ENCODE measurements at regions not wholly inside any gene's neighbourhood (a gene's known extent, or its start where the extent isn't known, plus 50 kb on each side); places are given as distances from the start of the nearest gene placed in this dataset.
"Not testable (repeated sequence)": the region's sequence is repeated elsewhere in the genome, so short reads cannot be mapped to it uniquely, and the experiment has no call there.

- no peak for DNase-seq (ENCODE audit: extremely low spot score)
- TF ChIP-seq ARNT (IDR thresholded peaks at IDR 0.05) (no peak), FOXA1 (IDR thresholded peaks at IDR 0.05) (no peak), ELF4 (IDR thresholded peaks at IDR 0.05) (no peak), LEF1 (IDR thresholded peaks at IDR 0.05; ENCODE audit: borderline replicate concordance) (no peak), SP1 (IDR thresholded peaks at IDR 0.05) (no peak), TARDBP (IDR thresholded peaks at IDR 0.05) (no peak)
- POLR2A ChIA-PET = no interaction called here
- CTCF ChIA-PET = no interaction called here
These were observed 55.7 kb upstream of the FRMD6 start for GRCh38 chr14:51595881-51596455.

DNA sequence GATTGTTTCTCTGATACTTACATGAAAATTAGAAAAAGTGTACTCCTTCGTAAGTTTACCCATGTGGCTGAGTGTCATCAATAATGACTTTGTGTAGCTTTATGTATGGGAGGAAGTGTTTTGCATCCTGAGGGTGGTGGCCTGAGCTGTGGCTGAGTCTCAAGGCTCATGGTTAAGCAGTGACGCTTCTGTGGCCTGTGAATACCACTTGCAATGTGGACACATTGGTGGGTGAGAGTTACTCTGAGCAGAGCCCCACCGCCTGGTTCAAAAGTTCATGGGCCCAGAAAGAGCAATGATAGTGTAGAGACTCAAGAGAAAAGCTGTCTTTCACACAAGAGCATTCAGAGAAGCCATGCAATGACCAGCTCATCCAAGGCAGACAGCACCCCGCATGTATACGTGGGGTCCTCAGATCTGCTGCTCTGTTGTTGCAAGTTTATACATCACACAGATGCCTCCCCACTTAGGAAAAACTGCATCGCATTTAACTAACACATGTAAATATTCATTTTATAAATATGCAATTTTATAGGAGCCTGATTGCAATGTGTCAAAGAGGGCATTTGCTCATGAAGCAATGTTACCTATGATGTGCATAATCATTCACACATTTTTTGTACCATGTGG, 55.1 kb upstream of the FRMD6 start:
- ChIA-PET CTCF (no interaction called here), POLR2A (no interaction called here)
- TF ChIP-seq CTBP1 (IDR thresholded peaks at IDR 0.05; ENCODE audit: borderline replicate concordance) (no peak), L3MBTL2 (conservative IDR thresholded peaks at IDR 0.05) (no peak), FOXK2 (IDR thresholded peaks at IDR 0.05) (no peak), NFRKB (IDR thresholded peaks at IDR 0.05) (no peak), LEF1 (IDR thresholded peaks at IDR 0.05; ENCODE audit: borderline replicate concordance) (no peak), ARNT (IDR thresholded peaks at IDR 0.05) (no peak), HDGF (IDR thresholded peaks at IDR 0.05; ENCODE audit: borderline replicate concordance) (no peak), ZNF384 (IDR thresholded peaks at IDR 0.05) (no peak), FOXM1 (IDR thresholded peaks at IDR 0.05; ENCODE audit: borderline replicate concordance) (no peak), ELF4 (IDR thresholded peaks at IDR 0.05) (no peak), SP1 (IDR thresholded peaks at IDR 0.05) (no peak), SUZ12 (IDR thresholded peaks at IDR 0.05) (no peak), TARDBP (IDR thresholded peaks at IDR 0.05) (no peak), FOXA1 (IDR thresholded peaks at IDR 0.05) (no peak), BHLHE40 (IDR thresholded peaks at IDR 0.05; ENCODE audit: borderline replicate concordance) (no peak)
- TF ChIP-seq, protein P1, sequence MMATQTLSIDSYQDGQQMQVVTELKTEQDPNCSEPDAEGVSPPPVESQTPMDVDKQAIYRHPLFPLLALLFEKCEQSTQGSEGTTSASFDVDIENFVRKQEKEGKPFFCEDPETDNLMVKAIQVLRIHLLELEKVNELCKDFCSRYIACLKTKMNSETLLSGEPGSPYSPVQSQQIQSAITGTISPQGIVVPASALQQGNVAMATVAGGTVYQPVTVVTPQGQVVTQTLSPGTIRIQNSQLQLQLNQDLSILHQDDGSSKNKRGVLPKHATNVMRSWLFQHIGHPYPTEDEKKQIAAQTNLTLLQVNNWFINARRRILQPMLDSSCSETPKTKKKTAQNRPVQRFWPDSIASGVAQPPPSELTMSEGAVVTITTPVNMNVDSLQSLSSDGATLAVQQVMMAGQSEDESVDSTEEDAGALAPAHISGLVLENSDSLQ (IDR thresholded peaks at IDR 0.05) = no peak
- no peak for DNase-seq (ENCODE audit: extremely low spot score)

- CTCF ChIA-PET = no interaction called here
- no peak for DNase-seq (ENCODE audit: extremely low spot score)
- POLR2A ChIA-PET = no interaction called here
- TF ChIP-seq FOXK2 (IDR thresholded peaks at IDR 0.05) (no peak), FOXM1 (IDR thresholded peaks at IDR 0.05; ENCODE audit: borderline replicate concordance) (no peak), ELF4 (IDR thresholded peaks at IDR 0.05) (no peak), SP1 (IDR thresholded peaks at IDR 0.05) (no peak), CTBP1 (IDR thresholded peaks at IDR 0.05; ENCODE audit: borderline replicate concordance) (no peak), ZNF384 (IDR thresholded peaks at IDR 0.05) (no peak), NFRKB (IDR thresholded peaks at IDR 0.05) (no peak), L3MBTL2 (conservative IDR thresholded peaks at IDR 0.05) (no peak), HDGF (IDR thresholded peaks at IDR 0.05; ENCODE audit: borderline replicate concordance) (no peak), ARNT (IDR thresholded peaks at IDR 0.05) (no peak), FOXA1 (IDR thresholded peaks at IDR 0.05) (no peak), LEF1 (IDR thresholded peaks at IDR 0.05; ENCODE audit: borderline replicate concordance) (no peak), BHLHE40 (IDR thresholded peaks at IDR 0.05; ENCODE audit: borderline replicate concordance) (no peak), SUZ12 (IDR thresholded peaks at IDR 0.05) (no peak), TARDBP (IDR thresholded peaks at IDR 0.05) (no peak)
- TF ChIP-seq, protein P1 (IDR thresholded peaks at IDR 0.05) = no peak
These were observed 54.3 kb upstream of the FRMD6 start for GRCh38 chr14:51597261-51598001.

DNA sequence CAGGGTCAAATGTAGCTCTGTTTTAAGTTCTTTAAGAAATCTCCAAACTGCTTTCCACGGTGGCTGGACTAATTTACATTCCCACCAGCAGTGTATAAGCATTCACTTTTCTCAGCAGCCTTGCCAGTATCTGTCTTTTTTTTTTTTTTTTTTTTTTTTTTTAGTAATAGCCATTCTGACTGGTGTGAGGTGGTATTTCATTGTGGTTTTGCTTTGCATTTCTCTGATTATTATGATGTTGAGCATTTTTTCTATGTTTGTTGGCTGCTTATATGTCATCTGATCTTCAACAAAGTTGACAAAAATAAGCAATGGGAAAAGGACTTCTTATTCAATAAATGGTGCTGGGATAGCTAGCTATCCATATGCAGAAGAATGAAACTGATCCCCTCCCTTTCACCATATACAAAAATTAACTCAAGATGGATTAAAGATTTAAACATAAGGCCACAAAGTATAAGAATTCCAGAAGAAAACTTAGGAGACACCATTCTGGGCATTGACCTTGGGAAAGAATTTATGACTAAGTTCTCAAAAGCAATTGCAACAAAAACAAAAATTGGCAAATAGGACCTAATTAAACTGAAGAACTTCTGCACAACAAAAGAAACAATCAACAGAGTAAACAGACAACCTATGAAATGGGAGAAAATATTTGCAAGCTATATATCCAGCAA, 52.6 kb upstream of the FRMD6 start:
- DNase-seq (ENCODE audit: extremely low spot score); POLR2A ChIA-PET; CTCF ChIA-PET: not testable (repeated sequence)

- ChIA-PET CTCF (no interaction called here), POLR2A (no interaction called here)
- no peak for DNase-seq (ENCODE audit: extremely low spot score)
- no peak for TF ChIP-seq SUZ12 (IDR thresholded peaks at IDR 0.05)
- TF ChIP-seq ZNF384 (IDR thresholded peaks at IDR 0.05) = no peak
- TF ChIP-seq NFRKB (IDR thresholded peaks at IDR 0.05) = no peak
- no peak for TF ChIP-seq FOXM1 (IDR thresholded peaks at IDR 0.05; ENCODE audit: borderline replicate concordance)
- no peak for TF ChIP-seq HDGF (IDR thresholded peaks at IDR 0.05; ENCODE audit: borderline replicate concordance)
- no peak for TF ChIP-seq L3MBTL2 (conservative IDR thresholded peaks at IDR 0.05)
- TF ChIP-seq, protein P1 (IDR thresholded peaks at IDR 0.05) = no peak
- TF ChIP-seq FOXA1 (IDR thresholded peaks at IDR 0.05) = no peak
- TF ChIP-seq CTBP1 (IDR thresholded peaks at IDR 0.05; ENCODE audit: borderline replicate concordance) = no peak
- no peak for TF ChIP-seq BHLHE40 (IDR thresholded peaks at IDR 0.05; ENCODE audit: borderline replicate concordance)
- no peak for TF ChIP-seq LEF1 (IDR thresholded peaks at IDR 0.05; ENCODE audit: borderline replicate concordance)
- TF ChIP-seq SP1 (IDR thresholded peaks at IDR 0.05) = no peak
- no peak for TF ChIP-seq TARDBP (IDR thresholded peaks at IDR 0.05)
- no peak for TF ChIP-seq FOXK2 (IDR thresholded peaks at IDR 0.05)
- TF ChIP-seq ARNT (IDR thresholded peaks at IDR 0.05) = no peak
- TF ChIP-seq ELF4 (IDR thresholded peaks at IDR 0.05) = no peak
These were observed 51.1 kb upstream of the FRMD6 start for GRCh38 chr14:51600658-51601057.

Measured in HEK293T (cell line).